ENCODE measurements at regions not wholly inside any gene's neighbourhood (a gene's known extent, or its start where the extent isn't known, plus 50 kb on each side); places are given as distances from the start of the nearest gene placed in this dataset.

- no peak overlapping the region for H3K56ac ChIP-seq (replicated peaks; ENCODE audit: insufficient read length, low read depth, low read length)
These were observed 378.2 kb upstream of the THBS1 start for GRCh38 chr15:39202641-39203040.

More at GRCh38 chr15:39202641-39203040, 378.2 kb upstream of the THBS1 start:
- DNase-seq (ENCODE audit: low read depth in 1 of 2, low spot score in 2 of 2) (no peak), FAIRE-seq (no peak)
- Histone ChIP-seq H3K23me2 (ENCODE audit: low read depth, low read length) (no peaks in the 10 kb centered on the region), H3K4ac (replicated peaks; ENCODE audit: insufficient read length, low read depth, low read length) (no peak overlapping the region), H2BK12ac (ENCODE audit: low read depth, low read length) (no peak overlapping the region), H3K14ac (ENCODE audit: insufficient read length) (no peak overlapping the region), H2AFZ (ENCODE audit: low read length) (no peak overlapping the region), H3K79me2 (ENCODE audit: control insufficient read depth in 1 of 2, insufficient read depth in 2 of 2, low read length in 2 of 2) (no peaks in the 10 kb centered on the region), H3K9ac (replicated peaks in 1 of 4; ENCODE audit: extremely low read depth in 1 of 4, low read depth in 3 of 4, low read length in 3 of 4) (no peak overlapping the region), H3K4me3 (ENCODE audit: extremely low read depth in 1 of 4, insufficient read depth in 2 of 4, low read depth in 3 of 4, low read length in 4 of 4) (no peak overlapping the region), H2BK5ac (ENCODE audit: low read depth, low read length) (no peak overlapping the region), H3K27ac (ENCODE audit: low read depth, low read length) (no peak overlapping the region), H2BK120ac (replicated peaks; ENCODE audit: low read depth, low read length) (no peak overlapping the region), H4K8ac (ENCODE audit: extremely low read depth, insufficient read depth, low read length) (no peak overlapping the region), H3K9me3 (ENCODE audit: insufficient read depth in 2 of 2, low read depth in 1 of 2, low read length in 1 of 2) (0 out of 4 replicates have a peak, but pooled peaks cover 0 to 2% of the 10 kb centered on the region in 2 experiments), H4K91ac (replicated peaks; ENCODE audit: insufficient read length, low read length) (no peak overlapping the region), H3K23ac (ENCODE audit: insufficient read length) (no peak overlapping the region), H2BK20ac (ENCODE audit: low read length) (no peak overlapping the region), H3K27me3 (replicated peaks in 1 of 4; ENCODE audit: control insufficient read depth in 3 of 4, extremely low read depth in 1 of 4, insufficient read depth in 3 of 4, low read length in 3 of 4) (no peaks in the 10 kb centered on the region; a peak in 3 of 7 replicates), H3K4me2 (ENCODE audit: insufficient read depth in 1 of 2, low read depth in 2 of 2, low read length in 2 of 2) (no peak overlapping the region), H3K4me1 (replicated peaks in 1 of 4; ENCODE audit: control insufficient read depth in 3 of 4, insufficient read depth in 4 of 4, low read length in 3 of 4) (no peaks in the 10 kb centered on the region), H3K36me3 (ENCODE audit: control insufficient read depth in 2 of 4, insufficient read depth in 4 of 4, low read length in 3 of 4) (no peaks in the 10 kb centered on the region), H4K20me1 (replicated peaks in 1 of 2; ENCODE audit: control insufficient read depth in 1 of 2, insufficient read depth in 2 of 2, low read length in 2 of 2) (no peaks in the 10 kb centered on the region), H2AK5ac (ENCODE audit: low read depth, low read length) (no peak overlapping the region), H2BK15ac (ENCODE audit: low read length) (no peak overlapping the region), H3K18ac (ENCODE audit: extremely low read depth, low read length) (no peak overlapping the region), H3K79me1 (ENCODE audit: low read depth, low read length) (no peaks in the 10 kb centered on the region), H4K5ac (ENCODE audit: insufficient read length, low read depth, low read length) (no peak overlapping the region)
- ChIA-PET POLR2A (ENCODE audit: partially characterized antibody) (interaction anchor here (0.7 to 1.0 kb wide), 3 partner anchors 11 to 379 kb away, joined by 3 to 4 read pairs (median 3); no protein-coding TSS in a partner anchor), CTCF (ENCODE audit: partially characterized antibody) (no interaction called here)
- 96% methylated on average over 1 of the region's 1 CpG; no CpG with 5 or more reads in 1 of the 2 experiments for WGBS, 2 experiments (ENCODE audit: extremely low coverage in 1 of 2, insufficient coverage in 1 of 2, insufficient read length in 1 of 2, insufficient replicate concordance in 2 of 2, low coverage in 1 of 2, low lambda C conversion rate in 2 of 2, missing lambda C conversion rate in 1 of 2)
- no peak for TF ChIP-seq RFX5 (IDR thresholded peaks at IDR 0.05; ENCODE audit: borderline replicate concordance, low read depth, low read length)
- no peak for TF ChIP-seq SP2 (IDR thresholded peaks at IDR 0.05; ENCODE audit: low read length)
- no peak for TF ChIP-seq FOSL1 (IDR thresholded peaks at IDR 0.05; ENCODE audit: insufficient read depth, low read depth, low read length)
- TF ChIP-seq CHD2 (IDR thresholded peaks at IDR 0.05; ENCODE audit: low read length): no peak
- TF ChIP-seq SP4 (IDR thresholded peaks at IDR 0.05; ENCODE audit: low read length): no peak
- TF ChIP-seq RXRA (IDR thresholded peaks at IDR 0.05; ENCODE audit: insufficient read depth, low read depth, low read length): no peak
- no peak for TF ChIP-seq JUND (IDR thresholded peaks at IDR 0.05; ENCODE audit: low read length)
- TF ChIP-seq SIRT6 (IDR thresholded peaks at IDR 0.05; ENCODE audit: low read length): no peak
- no peak for TF ChIP-seq SUZ12 (IDR thresholded peaks at IDR 0.05; ENCODE audit: low read length)
- TF ChIP-seq RNF2 (IDR thresholded peaks at IDR 0.05; ENCODE audit: borderline replicate concordance, low read depth, low read length, missing control alignments, poor library complexity, severe bottlenecking): no peak
- TF ChIP-seq SAP30 (IDR thresholded peaks at IDR 0.05; ENCODE audit: insufficient read depth, insufficient replicate concordance, low read length): no peak
- TF ChIP-seq ZNF274 (IDR thresholded peaks at IDR 0.05; ENCODE audit: borderline replicate concordance, extremely low read depth, low read length): no peak
- no peak for TF ChIP-seq CBX5 (IDR thresholded peaks at IDR 0.05; ENCODE audit: low read depth, low read length)
- no peak for TF ChIP-seq BCL11A (IDR thresholded peaks at IDR 0.05; ENCODE audit: low read depth in 2 of 2, low read length in 2 of 2)
